Thyroid gland (tissue), 4 donors: ENCODE measurements at regions not wholly inside any gene's neighbourhood (a gene's known extent, or its start where the extent isn't known, plus 50 kb on each side); places are given as distances from the start of the nearest gene placed in this dataset.

Experiments
- CTCF ChIP-seq, 6 experiments: fragments of 200-600 bp in 3 of 6; fragments of 450-650 bp in 3 of 6; sonication (generic) in 3 of 6; IDR thresholded peaks; one replicate each; pipeline ENCODE4 v1.5.1; 2016 to 2019; ENCODE audit warnings: antibody characterized with exemption in 6 of 6, mild to moderate bottlenecking in 2 of 6, inconsistent platforms in 1 of 6, moderate library complexity in 1 of 6
- POLR2A ChIP-seq, 2 donors: fragments of 450-650 bp; IDR thresholded peaks; one replicate each; pipeline ENCODE4 v1.6.1; 2017; ENCODE audit warnings: antibody characterized with exemption in 2 of 2, mild to moderate bottlenecking in 2 of 2, moderate library complexity in 1 of 2

GRCh38 chr3:150285601-150286000 is 122.5 kb upstream of the TSC22D2 start:
- TF ChIP-seq POLR2A (IDR thresholded peaks at IDR 0.05) (no peak), CTCF (IDR thresholded peaks at IDR 0.05) (no peak)
